OCI-LY7 (cell line): ENCODE measurements at regions not wholly inside any gene's neighbourhood (a gene's known extent, or its start where the extent isn't known, plus 50 kb on each side); places are given as distances from the start of the nearest gene placed in this dataset.
"Not testable (repeated sequence)": the region's sequence is repeated elsewhere in the genome, so short reads cannot be mapped to it uniquely, and the experiment has no call there.

Experiments
- BruUV-seq: library from RNA; stranded (reverse); fragments of 400-500 nt; replicated peaks from 2 replicates; lab custom pipeline; 2021; lab: Mats Ljungman, UMichigan
- CTCF ChIA-PET: fragments of 300-600 bp; sonication (Branson Sonifier 250); formaldehyde crosslinking; loops from one replicate; lab custom pipeline; 2022; ENCODE audit warnings: antibody characterized with exemption; ENCODE audit not compliant: unreplicated experiment; lab: Charles Lee
- POLR2A ChIA-PET: fragments of 300-600 bp; sonication (Branson Sonifier 250); formaldehyde crosslinking; loops from one replicate; lab custom pipeline; 2022; ENCODE audit warnings: antibody characterized with exemption; lab: Charles Lee
- DNase-seq: peaks from one replicate; pipeline ENCODE4 v3.0.0-alpha.2; 2015; ENCODE audit warnings: low spot score
- H2AFZ ChIP-seq: fragments of 200-600 bp; sonication (generic), shearing (Covaris generic); 2 replicates; pipeline ENCODE4 v1.6.1; 2014; ENCODE audit warnings: mild to moderate bottlenecking, antibody characterized with exemption, low read length, moderate library complexity
- H3K27ac ChIP-seq: fragments of 200-600 bp; sonication (generic); 2 replicates; pipeline ENCODE4 v1.5.1; 2014; ENCODE audit warnings: mixed run types, low read depth, mild to moderate bottlenecking, moderate library complexity, low read length, inconsistent platforms; ENCODE audit not compliant: poor library complexity, severe bottlenecking
- H3K36me3 ChIP-seq: fragments of 200-600 bp; sonication (generic); 2 replicates; pipeline ENCODE4 v1.6.1; 2014; ENCODE audit warnings: mild to moderate bottlenecking, antibody characterized with exemption, low read length, moderate library complexity, mixed read lengths; ENCODE audit not compliant: insufficient read depth
- H3K4me1 ChIP-seq: fragments of 200-600 bp; sonication (generic); 2 replicates; pipeline ENCODE4 v1.5.1; 2014; ENCODE audit warnings: mild to moderate bottlenecking, low read length; ENCODE audit not compliant: insufficient read depth, poor library complexity, severe bottlenecking
- H3K4me2 ChIP-seq: fragments of 200-600 bp; sonication (generic); 2 replicates; pipeline ENCODE4 v1.6.1; 2014; ENCODE audit warnings: mild to moderate bottlenecking, low read length
- H3K4me3 ChIP-seq: fragments of 200-600 bp; sonication (generic); 2 replicates; pipeline ENCODE4 v1.5.1; 2014; ENCODE audit warnings: mild to moderate bottlenecking, low read depth, low read length; ENCODE audit not compliant: poor library complexity, severe bottlenecking
- H3K79me2 ChIP-seq: fragments of 200-600 bp; sonication (generic); 2 replicates; pipeline ENCODE4 v1.6.1; 2016; ENCODE audit warnings: low read depth, mild to moderate bottlenecking, low read length, moderate library complexity, mixed read lengths; ENCODE audit not compliant: insufficient read depth
- H3K9me2 ChIP-seq: fragments of 200-600 bp; sonication (generic); 2 replicates; pipeline ENCODE4 v1.6.1; 2016; ENCODE audit warnings: mild to moderate bottlenecking, low read length, mixed read lengths; ENCODE audit not compliant: insufficient read depth
- H3K9me3 ChIP-seq: fragments of 200-600 bp; sonication (generic); 2 replicates; pipeline ENCODE4 v1.6.1; 2014; ENCODE audit warnings: mild to moderate bottlenecking, mixed run types, low read length, mixed read lengths
- H4K20me1 ChIP-seq: fragments of 200-600 bp; sonication (generic); 2 replicates; pipeline ENCODE4 v1.6.1; 2014; ENCODE audit warnings: mild to moderate bottlenecking, antibody characterized with exemption, low read length, moderate library complexity, mixed read lengths; ENCODE audit not compliant: insufficient read depth
- CTCF ChIP-seq: fragments of 200-600 bp; sonication (generic); conservative IDR thresholded peaks from 2 replicates; pipeline ENCODE4 v1.5.1; 2014; ENCODE audit warnings: mild to moderate bottlenecking, antibody characterized with exemption, low read length, moderate library complexity, mixed read lengths
- EZH2phosphoT487 ChIP-seq: fragments of 200-600 bp; sonication (generic); IDR thresholded peaks from 2 replicates; pipeline ENCODE4 v1.6.1; 2018; ENCODE audit warnings: low read depth, borderline replicate concordance, mild to moderate bottlenecking, mixed run types, antibody characterized with exemption, low read length, moderate library complexity, mixed read lengths
- intact Hi-C: fragments of 100-400 bp; cut with micrococcal nuclease; formaldehyde crosslinking; loops from one replicate; pipeline ENCODE4 v1.10.0; 2022; ENCODE audit not compliant: unreplicated experiment

GRCh38 chrX:148290931-148291330, 209.5 kb upstream of the AFF2 start:
- CTCF ChIA-PET = no interaction called here
- no peak overlapping the region for H3K27ac ChIP-seq
- intact Hi-C loops = no loop called here
- TF ChIP-seq CTCF = no peak
- TF ChIP-seq EZH2phosphoT487 = no peak
- no peaks in the 10 kb centered on the region for H4K20me1 ChIP-seq
- H3K4me1 ChIP-seq = no peaks in the 10 kb centered on the region
- H3K4me3 ChIP-seq = no peak overlapping the region
- no peaks in the 10 kb centered on the region for H3K36me3 ChIP-seq
- no peak overlapping the region for H3K4me2 ChIP-seq
- no peaks in the 10 kb centered on the region for H3K9me3 ChIP-seq
- H3K9me2 ChIP-seq = no peaks in the 10 kb centered on the region
- no TSS peak for BruUV-seq
- POLR2A ChIA-PET = no interaction called here
- H2AFZ ChIP-seq = no peak overlapping the region
- H3K79me2 ChIP-seq = no peaks in the 10 kb centered on the region
- no peak for DNase-seq

- H2AFZ ChIP-seq = no peak overlapping the region
- BruUV-seq = no TSS peak
- no peaks in the 10 kb centered on the region for H3K9me3 ChIP-seq
- no peaks in the 10 kb centered on the region for H3K4me1 ChIP-seq
- no peak for TF ChIP-seq CTCF
- TF ChIP-seq EZH2phosphoT487 = no peak
- H3K36me3 ChIP-seq = no peaks in the 10 kb centered on the region
- CTCF ChIA-PET = no interaction called here
- POLR2A ChIA-PET = no interaction called here
- no peak for DNase-seq
- no peaks in the 10 kb centered on the region for H3K9me2 ChIP-seq
- intact Hi-C loops = no loop called here
- no peaks in the 10 kb centered on the region for H4K20me1 ChIP-seq
- H3K79me2 ChIP-seq = no peaks in the 10 kb centered on the region
- no peak overlapping the region for H3K27ac ChIP-seq
- no peak overlapping the region for H3K4me3 ChIP-seq
- no peak overlapping the region for H3K4me2 ChIP-seq
These were observed 201.7 kb upstream of the AFF2 start for GRCh38 chrX:148298737-148299136.

- H3K4me1 ChIP-seq, H3K79me2 ChIP-seq, POLR2A ChIA-PET, BruUV-seq, H3K27ac ChIP-seq, H3K9me3 ChIP-seq, intact Hi-C loops, H3K9me2 ChIP-seq, H2AFZ ChIP-seq, H3K4me2 ChIP-seq, H4K20me1 ChIP-seq, H3K36me3 ChIP-seq, CTCF ChIA-PET, DNase-seq, H3K4me3 ChIP-seq: not testable (repeated sequence)
These were observed 195.2 kb upstream of the AFF2 start for GRCh38 chrX:148305214-148305613.
